Panc1 (cell line): ENCODE measurements at regions not wholly inside any gene's neighbourhood (a gene's known extent, or its start where the extent isn't known, plus 50 kb on each side); places are given as distances from the start of the nearest gene placed in this dataset.

Source experiments
- ATAC-seq: fragments of 200-7000 bp; cut with Tn5 transposase; 2 replicates; pipeline ENCODE4 v1.9.1; 2020; ENCODE audit warnings: mild to moderate bottlenecking, moderate library complexity
- BruUV-seq: library from RNA; stranded (reverse); fragments of 400-500 nt; replicated peaks from 2 replicates; lab custom pipeline; 2021; lab: Mats Ljungman, UMichigan
- CTCF ChIA-PET: fragments of 300-600 bp; sonication (Branson Sonifier 250); formaldehyde crosslinking; loops from one replicate; lab custom pipeline; 2022; ENCODE audit warnings: antibody characterized with exemption; lab: Charles Lee
- POLR2A ChIA-PET: fragments of 300-600 bp; sonication (Branson Sonifier 250); formaldehyde crosslinking; loops from one replicate; lab custom pipeline; 2022; ENCODE audit warnings: antibody characterized with exemption; lab: Charles Lee
- DNase-seq: peaks from one replicate; pipeline ENCODE4 v3.0.0-alpha.2; 2010; ENCODE audit warnings: low read depth, low spot score
- H3K27ac ChIP-seq: 2 replicates; pipeline ENCODE4 v1.5.1; 2011; ENCODE audit warnings: mild to moderate bottlenecking, low read length, inconsistent platforms
- H3K27me3 ChIP-seq: fragments of 200-500 bp; sonication (Bioruptor generic); 2 replicates; pipeline ENCODE4 v1.6.0; 2014; ENCODE audit warnings: low read length, inconsistent platforms; ENCODE audit not compliant: control insufficient read depth, insufficient read depth
- H3K36me3 ChIP-seq: fragments of 200-500 bp; sonication (Bioruptor generic); 2 replicates; pipeline ENCODE4 v1.5.1; 2014; ENCODE audit warnings: inconsistent platforms, mild to moderate bottlenecking, low read length, moderate library complexity; ENCODE audit not compliant: control insufficient read depth, insufficient read depth
- H3K4me1 ChIP-seq: 2 replicates; pipeline ENCODE4 v1.5.1; 2011; ENCODE audit warnings: inconsistent platforms, mild to moderate bottlenecking, low read length, moderate library complexity; ENCODE audit not compliant: control insufficient read depth, insufficient read depth
- H3K4me3 ChIP-seq, 2 experiments: 2 replicates each; pipeline ENCODE4 v1.5.1; 2011 to 2012; ENCODE audit warnings: low read depth in 2 of 2, low read length in 2 of 2, mild to moderate bottlenecking in 2 of 2, inconsistent platforms in 1 of 2, moderate library complexity in 1 of 2
- H3K9me3 ChIP-seq: fragments of 200-500 bp; sonication (Bioruptor generic); 2 replicates; pipeline ENCODE4 v1.5.1; 2014; ENCODE audit warnings: low read depth, mild to moderate bottlenecking, inconsistent platforms, low read length, moderate library complexity; ENCODE audit not compliant: control insufficient read depth, insufficient read depth
- CTCF ChIP-seq: fragments of 450-650 bp; IDR thresholded peaks from 2 replicates; pipeline ENCODE4 v1.5.1; 2017; ENCODE audit warnings: mild to moderate bottlenecking
- POLR2AphosphoS5 ChIP-seq: IDR thresholded peaks from 2 replicates; pipeline ENCODE4 v1.6.1; 2012; ENCODE audit warnings: mild to moderate bottlenecking, low read depth, low read length, moderate library complexity
- REST ChIP-seq, 2 experiments: IDR thresholded peaks; 2 replicates each; pipeline ENCODE4 v1.6.1; 2011 to 2012; ENCODE audit warnings: low read depth in 2 of 2, control low read depth in 1 of 2, low read length in 1 of 2, mild to moderate bottlenecking in 1 of 2, moderate library complexity in 1 of 2; ENCODE audit not compliant: insufficient read depth in 1 of 2
- SIN3A ChIP-seq: IDR thresholded peaks from 2 replicates; pipeline ENCODE4 v1.6.1; 2012; ENCODE audit warnings: low read depth, mild to moderate bottlenecking, low read length, moderate library complexity, borderline replicate concordance; ENCODE audit not compliant: insufficient read depth
- TCF7L2 ChIP-seq: IDR thresholded peaks from 2 replicates; pipeline ENCODE4 v1.6.1; 2011; ENCODE audit warnings: mild to moderate bottlenecking, low read depth, low read length, inconsistent platforms
- in situ Hi-C: cut with HindIII; loops from 2 replicates; pipeline ENCODE4 v1.10.0; 2016; ENCODE audit warnings: low sequenced_read_pairs, low pct_unique_long_range_greater_than_20kb
- intact Hi-C: fragments of 100-400 bp; cut with micrococcal nuclease; formaldehyde crosslinking; loops from one replicate; pipeline ENCODE4 v1.10.0; 2022; ENCODE audit not compliant: unreplicated experiment

- no peak for TF ChIP-seq POLR2AphosphoS5
- no peak for TF ChIP-seq CTCF
- TF ChIP-seq REST (IDR thresholded peaks at IDR 0.05; ENCODE audit: insufficient read depth in 1 of 2, low read depth in 2 of 2, low read length in 1 of 2): no peak
- no peak for TF ChIP-seq SIN3A
- no peak for TF ChIP-seq TCF7L2
- H3K36me3 ChIP-seq: no peaks in the 10 kb centered on the region
- CTCF ChIA-PET: no interaction called here
- BruUV-seq: no TSS peak
- no peaks in the 10 kb centered on the region for H3K4me1 ChIP-seq
- no peak for DNase-seq
- no peak for ATAC-seq
- H3K27ac ChIP-seq: no peak overlapping the region
- no peaks in the 10 kb centered on the region for H3K27me3 ChIP-seq
- intact Hi-C loops: no loop called here
- in situ Hi-C loops: no loop called here
- no peak overlapping the region for H3K4me3 ChIP-seq
- POLR2A ChIA-PET: no interaction called here
- no peaks in the 10 kb centered on the region for H3K9me3 ChIP-seq
These were observed 198.8 kb downstream of the RAB28 start for GRCh38 chr4:13285336-13285735.

GRCh38 chr4:13284932-13285331, 199.2 kb downstream of the RAB28 start:
- ChIA-PET CTCF (no interaction called here), POLR2A (no interaction called here)
- no peak for DNase-seq
- H3K4me3 ChIP-seq: no peak overlapping the region
- intact Hi-C loops: no loop called here
- ATAC-seq: no peak
- H3K27me3 ChIP-seq: no peaks in the 10 kb centered on the region
- no peaks in the 10 kb centered on the region for H3K36me3 ChIP-seq
- H3K9me3 ChIP-seq: no peaks in the 10 kb centered on the region
- H3K27ac ChIP-seq: no peak overlapping the region
- no TSS peak for BruUV-seq
- no peaks in the 10 kb centered on the region for H3K4me1 ChIP-seq
- in situ Hi-C loops: no loop called here
- TF ChIP-seq POLR2AphosphoS5 (no peak), REST (IDR thresholded peaks at IDR 0.05; ENCODE audit: insufficient read depth in 1 of 2, low read depth in 2 of 2, low read length in 1 of 2) (no peak), SIN3A (no peak), TCF7L2 (no peak), CTCF (no peak)
